Smooth muscle cell (in vitro differentiated cells): ENCODE measurements at regions not wholly inside any gene's neighbourhood (a gene's known extent, or its start where the extent isn't known, plus 50 kb on each side); places are given as distances from the start of the nearest gene placed in this dataset.

Experiments used
- DNase-seq: peaks from one replicate; lab custom pipeline; 2025; ENCODE audit not compliant: unreplicated experiment; lab: John Stamatoyannopoulos, UW
- H2AFZ ChIP-seq: fragments of 200-600 bp; sonication (generic); 2 replicates; pipeline ENCODE4 v1.6.0; 2016; ENCODE audit warnings: antibody characterized with exemption, low read depth, mild to moderate bottlenecking
- H3F3A ChIP-seq: fragments of 200-600 bp; sonication (generic); 2 replicates; pipeline ENCODE4 v1.6.0; 2017; ENCODE audit warnings: antibody characterized with exemption, low read depth
- H3K27ac ChIP-seq: fragments of 200-600 bp; sonication (generic); 2 replicates; pipeline ENCODE4 v1.5.1; 2016; ENCODE audit warnings: low read depth, mild to moderate bottlenecking
- H3K27me3 ChIP-seq: fragments of 200-600 bp; sonication (generic); 2 replicates; pipeline ENCODE4 v1.6.1; 2016; ENCODE audit warnings: low read depth, mild to moderate bottlenecking
- H3K36me3 ChIP-seq: fragments of 200-600 bp; sonication (generic); 2 replicates; pipeline ENCODE4 v1.5.1; 2016; ENCODE audit warnings: low read depth
- H3K4me1 ChIP-seq: fragments of 200-600 bp; sonication (generic); 2 replicates; pipeline ENCODE4 v1.5.1; 2016; ENCODE audit warnings: low read depth
- H3K4me2 ChIP-seq: fragments of 200-600 bp; sonication (generic); 2 replicates; pipeline ENCODE4 v1.6.0; 2016; ENCODE audit warnings: mild to moderate bottlenecking
- H3K4me3 ChIP-seq: fragments of 200-600 bp; sonication (generic); 2 replicates; pipeline ENCODE4 v1.5.1; 2016; ENCODE audit warnings: mild to moderate bottlenecking
- H3K79me2 ChIP-seq: fragments of 200-600 bp; sonication (generic); 2 replicates; pipeline ENCODE4 v1.6.0; 2016; ENCODE audit warnings: low read depth, mild to moderate bottlenecking
- H3K9ac ChIP-seq: fragments of 200-600 bp; sonication (generic); 2 replicates; pipeline ENCODE4 v1.6.0; 2016; ENCODE audit warnings: low read depth
- H3K9me3 ChIP-seq: fragments of 200-600 bp; sonication (generic); replicated peaks from 2 replicates; pipeline ENCODE4 v1.5.1; 2016; ENCODE audit warnings: low read depth
- H4K20me1 ChIP-seq: fragments of 200-600 bp; sonication (generic); 2 replicates; pipeline ENCODE4 v1.6.0; 2016; ENCODE audit warnings: low read depth
- WGBS: methylation state at CpG from one replicate; pipeline ENCODE4 v1.1.7; 2016; ENCODE audit warnings: low lambda C conversion rate; 5-methylcytosine and 5-hydroxymethylcytosine counted together
- TF ChIP-seq, protein P1 (sequence below): fragments of 200-600 bp; sonication (generic); IDR thresholded peaks from 2 replicates; pipeline ENCODE4 v1.5.1; 2017; ENCODE audit warnings: borderline replicate concordance, mild to moderate bottlenecking, antibody characterized with exemption; ENCODE audit not compliant: insufficient read depth, poor library complexity, severe bottlenecking

DNA sequence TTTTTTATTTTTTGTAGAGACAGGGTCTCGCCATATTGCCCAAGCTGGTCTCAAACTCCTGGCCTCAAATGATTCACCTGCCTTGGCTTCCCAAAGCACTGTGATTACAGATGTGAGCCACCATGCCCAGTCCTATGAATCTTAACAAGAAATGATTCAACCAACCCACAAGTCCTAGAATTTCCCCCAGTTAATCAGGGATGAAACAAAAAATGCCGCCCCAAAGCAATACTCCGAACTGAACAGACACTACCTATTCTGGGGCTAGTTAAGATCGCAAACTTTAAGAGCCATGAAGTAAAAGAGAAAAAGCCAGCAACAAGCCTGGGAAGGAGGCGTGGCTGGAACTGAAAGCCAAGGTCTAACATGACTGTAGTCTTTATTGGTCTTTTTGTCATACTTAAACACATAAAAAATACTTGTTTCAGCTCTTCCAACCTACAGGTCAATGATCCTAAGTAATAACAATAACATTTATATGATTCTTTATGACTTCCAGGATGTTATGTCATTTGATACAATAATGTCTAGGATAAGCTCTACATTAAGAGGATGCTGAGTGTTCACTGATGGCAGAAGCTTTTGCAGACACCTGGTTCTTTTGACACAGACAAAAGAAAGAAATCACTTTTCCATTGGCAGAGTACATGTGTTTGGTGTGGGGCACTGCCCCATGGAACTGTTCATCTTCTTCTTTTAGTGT is 361.1 kb upstream of the TLE4 start:
- no peaks in the 10 kb centered on the region for H3K27me3 ChIP-seq
- H3K9ac ChIP-seq, result no peak overlapping the region
- no peaks in the 10 kb centered on the region for H3K36me3 ChIP-seq
- no peaks in the 10 kb centered on the region for H3K79me2 ChIP-seq
- H3F3A ChIP-seq, result no peaks in the 10 kb centered on the region
- no peak for DNase-seq
- H2AFZ ChIP-seq, result no peak overlapping the region
- H4K20me1 ChIP-seq, result no peaks in the 10 kb centered on the region
- H3K9me3 ChIP-seq, result no peaks in the 10 kb centered on the region
- TF ChIP-seq, protein P1, sequence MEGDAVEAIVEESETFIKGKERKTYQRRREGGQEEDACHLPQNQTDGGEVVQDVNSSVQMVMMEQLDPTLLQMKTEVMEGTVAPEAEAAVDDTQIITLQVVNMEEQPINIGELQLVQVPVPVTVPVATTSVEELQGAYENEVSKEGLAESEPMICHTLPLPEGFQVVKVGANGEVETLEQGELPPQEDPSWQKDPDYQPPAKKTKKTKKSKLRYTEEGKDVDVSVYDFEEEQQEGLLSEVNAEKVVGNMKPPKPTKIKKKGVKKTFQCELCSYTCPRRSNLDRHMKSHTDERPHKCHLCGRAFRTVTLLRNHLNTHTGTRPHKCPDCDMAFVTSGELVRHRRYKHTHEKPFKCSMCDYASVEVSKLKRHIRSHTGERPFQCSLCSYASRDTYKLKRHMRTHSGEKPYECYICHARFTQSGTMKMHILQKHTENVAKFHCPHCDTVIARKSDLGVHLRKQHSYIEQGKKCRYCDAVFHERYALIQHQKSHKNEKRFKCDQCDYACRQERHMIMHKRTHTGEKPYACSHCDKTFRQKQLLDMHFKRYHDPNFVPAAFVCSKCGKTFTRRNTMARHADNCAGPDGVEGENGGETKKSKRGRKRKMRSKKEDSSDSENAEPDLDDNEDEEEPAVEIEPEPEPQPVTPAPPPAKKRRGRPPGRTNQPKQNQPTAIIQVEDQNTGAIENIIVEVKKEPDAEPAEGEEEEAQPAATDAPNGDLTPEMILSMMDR, result no peak
- H3K4me1 ChIP-seq, result peaks cover 10% of the 10 kb centered on the region
- no peak overlapping the region for H3K4me3 ChIP-seq
- 52% methylated on average over 5 of the region's 5 CpGs for WGBS
- H3K27ac ChIP-seq, result peak overlapping the region; percentile 60
- H3K4me2 ChIP-seq, result peak overlapping the region; percentile 37

DNA sequence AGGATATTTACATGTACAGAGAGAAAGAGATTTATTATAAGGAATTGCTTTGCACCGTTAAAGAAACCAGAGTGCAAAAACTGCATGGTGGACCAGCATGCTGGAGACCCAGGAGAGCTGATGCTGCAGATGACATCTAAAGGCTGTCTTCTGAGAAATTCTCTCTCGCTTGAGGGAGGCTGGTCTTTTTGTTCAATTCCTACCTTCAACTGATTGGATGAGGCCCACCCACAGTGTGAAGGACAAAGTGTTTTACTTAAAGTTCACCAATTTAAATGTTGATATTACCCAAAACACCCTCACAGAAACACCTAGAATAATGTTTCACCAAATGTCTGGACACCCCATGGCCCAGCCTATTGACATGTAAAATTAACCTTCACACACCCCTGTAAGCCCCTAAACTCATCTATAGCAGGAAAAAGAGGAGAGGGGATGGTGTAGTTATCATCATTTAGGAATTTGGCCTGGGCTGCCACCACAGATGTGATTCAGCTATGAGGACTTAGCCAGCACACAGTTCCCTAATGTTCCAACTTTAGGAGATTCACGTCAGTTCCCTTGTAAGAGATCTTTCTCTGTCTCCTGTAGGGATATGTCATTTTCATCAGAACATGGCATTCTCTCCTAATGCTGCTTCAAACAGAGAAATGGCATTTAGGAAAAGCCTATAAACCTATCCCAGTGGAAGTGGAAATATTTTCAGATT is 358.2 kb upstream of the TLE4 start:
- no peak overlapping the region for H2AFZ ChIP-seq
- peak overlapping the region; percentile 3 for H3K4me2 ChIP-seq
- TF ChIP-seq, protein P1, result no peak
- no peaks in the 10 kb centered on the region for H3K27me3 ChIP-seq
- H3K4me1 ChIP-seq, result peaks cover 12% of the 10 kb centered on the region
- H3K79me2 ChIP-seq, result no peaks in the 10 kb centered on the region
- H3K9me3 ChIP-seq, result no peaks in the 10 kb centered on the region
- no peaks in the 10 kb centered on the region for H4K20me1 ChIP-seq
- 76% methylated on average over 3 of the region's 3 CpGs for WGBS
- peak overlapping the region; percentile 20 for H3K27ac ChIP-seq
- no peaks in the 10 kb centered on the region for H3F3A ChIP-seq
- DNase-seq, result no peak
- H3K4me3 ChIP-seq, result no peak overlapping the region
- H3K36me3 ChIP-seq, result no peaks in the 10 kb centered on the region
- H3K9ac ChIP-seq, result no peak overlapping the region

DNA sequence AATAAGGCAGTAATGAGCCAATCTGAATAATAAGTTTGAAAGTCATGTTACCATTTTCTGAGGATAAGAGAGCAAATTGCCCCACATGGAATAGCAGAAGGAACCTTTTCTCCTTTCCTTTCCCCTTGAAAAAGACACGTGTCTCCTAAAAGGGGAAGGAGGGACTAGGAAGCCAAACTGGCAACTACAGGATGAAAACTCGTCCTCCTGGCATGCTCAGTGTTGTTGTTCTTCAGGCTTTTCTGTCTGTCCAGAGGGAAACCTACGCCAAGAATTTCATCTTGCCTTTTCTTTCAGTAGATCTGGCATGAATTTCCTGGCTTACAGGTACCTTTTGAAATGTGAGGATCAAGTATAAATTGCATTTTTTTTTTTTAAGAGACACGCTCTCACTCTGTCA is 355.9 kb upstream of the TLE4 start:
- Histone ChIP-seq H3K79me2 (no peaks in the 10 kb centered on the region), H3K9me3 (no peaks in the 10 kb centered on the region), H3F3A (peaks cover 10% of the 10 kb centered on the region), H3K36me3 (no peaks in the 10 kb centered on the region), H3K4me3 (no peak overlapping the region), H2AFZ (no peak overlapping the region), H3K27ac (no peak overlapping the region), H3K9ac (no peak overlapping the region), H4K20me1 (no peaks in the 10 kb centered on the region), H3K4me1 (peaks cover 9% of the 10 kb centered on the region), H3K27me3 (no peaks in the 10 kb centered on the region), H3K4me2 (no peak overlapping the region)
- 84% methylated on average over 4 of the region's 4 CpGs for WGBS
- no peak for DNase-seq
- TF ChIP-seq, protein P1, result no peak

DNA sequence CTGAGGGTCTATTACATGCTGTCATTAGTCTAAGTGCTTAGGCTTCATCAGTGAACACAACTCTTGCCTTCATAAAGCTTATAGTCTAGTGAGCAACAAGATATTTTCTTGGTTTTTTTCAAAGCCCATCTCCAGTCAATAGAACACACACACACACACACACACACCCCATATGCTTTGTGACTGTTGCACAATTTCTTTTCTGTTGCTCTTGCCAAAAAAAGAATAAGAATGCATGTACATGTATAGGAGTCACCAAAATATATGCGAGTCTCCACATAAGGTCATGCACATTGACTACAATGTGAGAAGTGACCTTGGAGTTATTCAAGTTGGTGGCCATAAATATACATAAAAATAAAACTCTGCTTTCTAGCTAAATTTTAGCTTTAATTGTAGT is 351.5 kb upstream of the TLE4 start:
- Histone ChIP-seq H3K9ac (peak overlapping the region; percentile 60), H3K9me3 (no peaks in the 10 kb centered on the region), H3K27me3 (no peaks in the 10 kb centered on the region), H3K27ac (peak overlapping the region; percentile 93), H3F3A (peaks cover 21% of the 10 kb centered on the region), H3K36me3 (no peaks in the 10 kb centered on the region), H3K4me1 (peaks cover 6% of the 10 kb centered on the region), H3K79me2 (no peaks in the 10 kb centered on the region), H3K4me3 (no peak overlapping the region), H4K20me1 (no peaks in the 10 kb centered on the region), H2AFZ (no peak overlapping the region), H3K4me2 (peak overlapping the region; percentile 42)
- TF ChIP-seq, protein P1, result no peak
- WGBS, result 82% methylated on average over 1 of the region's 1 CpG
- no peak for DNase-seq
